Heart left ventricle (tissue), 13 donors: ENCODE measurements at regions not wholly inside any gene's neighbourhood (a gene's known extent, or its start where the extent isn't known, plus 50 kb on each side); places are given as distances from the start of the nearest gene placed in this dataset.

Experiments
- POLR2A ChIP-seq, 2 donors: fragments of 450-650 bp; IDR thresholded peaks; one replicate each; pipeline ENCODE4 v1.6.1; 2017; ENCODE audit warnings: antibody characterized with exemption in 2 of 2, mild to moderate bottlenecking in 2 of 2, moderate library complexity in 2 of 2
- TF ChIP-seq, protein P1 (sequence below), 12 donors: fragments of 200-600 bp; sonication (generic) in 4 of 12; IDR thresholded peaks; one replicate each; pipeline versions ENCODE4 v1.5.0 to v1.8.0; 2018 to 2022; ENCODE audit warnings: antibody characterized with exemption in 12 of 12, mild to moderate bottlenecking in 5 of 12
- donor health status: ischemic (EF 13 %, LVEDD 7.1; RV severe dilation, severe dysfunction).
- donor health status: DM: no; HTN: yes; CAD: no.
- donor health status: DM: no; HTN: no; CAD: no.
- donor health status: ischemic (EF 25% LVEDD 6.9; RV normal size, moderate dysfunction).
- donor health status: ischemic (EF 25% LVEDD 5.7; RV mildly dilated, moderate dysfunction).
- donor health status: ischemic (EF 35%, LVEDD 5.7; RV mildly dilated, moderate dysfunction).
- donor health status: nonischemic (EF 11% LVEDD 7.7; RV severe dilation, severe dysfunction).
- donor health status: DM: yes; HTN: yes; CAD: no.
- donor health status: PGD.
- donor health status: ischemic (EF 29% LVEDD 5.4; RV normal size, mild dysfunction).
- donor health status: nonischemic (EF 23%, LVEDD 6.1; RV moderate dilation, normal function).

DNA sequence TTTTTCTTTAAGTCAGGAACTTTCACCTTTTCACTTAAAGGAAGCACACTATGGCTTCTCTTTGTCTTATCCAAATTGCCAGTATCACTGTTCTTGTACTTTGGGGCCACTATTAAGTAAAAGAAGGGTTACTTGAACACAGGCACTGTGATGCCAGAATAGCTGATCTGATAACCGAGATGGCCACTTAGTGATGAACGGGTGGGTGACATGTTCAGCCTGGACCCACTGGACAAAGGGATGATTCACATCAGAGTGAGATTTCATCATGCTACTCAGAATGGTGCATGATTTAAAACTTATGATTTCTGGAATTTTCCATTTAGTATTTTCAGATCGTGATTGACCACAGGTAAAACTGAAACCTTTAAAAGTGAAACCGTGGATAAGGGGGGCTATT lies 252.6 kb downstream of the KLF13 start:
- TF ChIP-seq, protein P1, sequence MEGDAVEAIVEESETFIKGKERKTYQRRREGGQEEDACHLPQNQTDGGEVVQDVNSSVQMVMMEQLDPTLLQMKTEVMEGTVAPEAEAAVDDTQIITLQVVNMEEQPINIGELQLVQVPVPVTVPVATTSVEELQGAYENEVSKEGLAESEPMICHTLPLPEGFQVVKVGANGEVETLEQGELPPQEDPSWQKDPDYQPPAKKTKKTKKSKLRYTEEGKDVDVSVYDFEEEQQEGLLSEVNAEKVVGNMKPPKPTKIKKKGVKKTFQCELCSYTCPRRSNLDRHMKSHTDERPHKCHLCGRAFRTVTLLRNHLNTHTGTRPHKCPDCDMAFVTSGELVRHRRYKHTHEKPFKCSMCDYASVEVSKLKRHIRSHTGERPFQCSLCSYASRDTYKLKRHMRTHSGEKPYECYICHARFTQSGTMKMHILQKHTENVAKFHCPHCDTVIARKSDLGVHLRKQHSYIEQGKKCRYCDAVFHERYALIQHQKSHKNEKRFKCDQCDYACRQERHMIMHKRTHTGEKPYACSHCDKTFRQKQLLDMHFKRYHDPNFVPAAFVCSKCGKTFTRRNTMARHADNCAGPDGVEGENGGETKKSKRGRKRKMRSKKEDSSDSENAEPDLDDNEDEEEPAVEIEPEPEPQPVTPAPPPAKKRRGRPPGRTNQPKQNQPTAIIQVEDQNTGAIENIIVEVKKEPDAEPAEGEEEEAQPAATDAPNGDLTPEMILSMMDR (IDR thresholded peaks at IDR 0.05): no peak
- TF ChIP-seq POLR2A (IDR thresholded peaks at IDR 0.05): no peak
